Effector CD8-positive, alpha-beta T cell (primary cell): ENCODE measurements at regions not wholly inside any gene's neighbourhood (a gene's known extent, or its start where the extent isn't known, plus 50 kb on each side); places are given as distances from the start of the nearest gene placed in this dataset.

Experiments
- DNase-seq: peaks from one replicate; lab custom pipeline; 2025; lab: John Stamatoyannopoulos, UW

DNA sequence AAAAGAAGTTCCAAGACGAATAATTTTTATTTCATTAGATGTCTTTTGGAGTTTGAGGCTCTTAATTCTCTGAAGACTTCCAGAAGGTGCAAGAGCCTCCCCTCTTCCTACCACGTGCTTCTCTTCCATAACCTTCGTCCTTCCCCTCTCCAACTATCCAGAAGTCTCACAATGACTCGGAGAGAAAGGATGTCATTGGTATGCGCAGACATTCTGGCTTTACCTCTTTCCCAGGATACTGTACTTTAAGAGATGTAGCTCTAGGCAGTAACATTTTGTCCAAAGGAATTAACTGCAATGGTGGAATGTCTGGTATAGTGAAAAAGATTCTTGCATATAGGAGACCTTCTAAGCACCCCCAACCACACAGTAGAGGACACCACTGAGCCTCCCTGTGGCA, 249.0 kb upstream of the OSR1 start:
- DNase-seq = no peak

DNA sequence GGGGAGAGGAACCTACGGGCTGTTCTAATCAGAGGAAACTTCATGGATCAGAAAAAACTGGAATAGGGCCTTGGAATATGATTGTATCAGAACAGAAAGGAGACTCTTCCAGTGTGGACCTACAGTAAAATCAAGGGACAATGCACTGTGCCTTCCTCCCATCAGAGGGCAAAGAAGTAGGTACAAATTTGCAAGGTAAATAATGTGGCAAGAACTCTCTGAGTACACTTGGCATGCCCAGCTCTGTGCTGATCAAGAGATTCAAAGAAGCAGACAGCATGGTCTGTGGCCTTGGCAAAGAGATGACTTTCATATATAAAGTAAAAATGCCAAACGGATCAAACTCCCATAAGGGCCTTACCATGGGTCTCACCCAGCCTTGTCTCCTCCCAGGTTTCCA, 242.6 kb upstream of the OSR1 start:
- no peak for DNase-seq

DNA sequence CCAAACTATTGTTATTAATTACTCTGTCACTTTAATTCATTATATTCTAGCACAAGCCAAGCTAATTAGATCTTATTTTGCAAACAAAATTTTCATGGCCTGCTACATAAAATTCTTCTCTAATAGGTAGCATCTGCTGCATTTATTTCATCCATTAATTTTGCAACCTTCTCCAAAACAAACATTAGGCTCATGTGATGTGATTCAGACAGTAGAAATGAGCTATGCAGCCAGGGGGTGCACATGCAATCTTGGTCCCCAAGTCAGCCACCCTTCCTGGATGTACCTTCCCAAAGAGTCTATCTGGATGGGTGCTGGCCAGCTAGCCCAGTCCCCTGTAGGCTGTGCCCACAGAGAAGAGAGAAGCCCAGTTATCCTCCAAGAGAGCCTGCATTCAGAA, 242.1 kb upstream of the OSR1 start:
- DNase-seq = no peak

DNA sequence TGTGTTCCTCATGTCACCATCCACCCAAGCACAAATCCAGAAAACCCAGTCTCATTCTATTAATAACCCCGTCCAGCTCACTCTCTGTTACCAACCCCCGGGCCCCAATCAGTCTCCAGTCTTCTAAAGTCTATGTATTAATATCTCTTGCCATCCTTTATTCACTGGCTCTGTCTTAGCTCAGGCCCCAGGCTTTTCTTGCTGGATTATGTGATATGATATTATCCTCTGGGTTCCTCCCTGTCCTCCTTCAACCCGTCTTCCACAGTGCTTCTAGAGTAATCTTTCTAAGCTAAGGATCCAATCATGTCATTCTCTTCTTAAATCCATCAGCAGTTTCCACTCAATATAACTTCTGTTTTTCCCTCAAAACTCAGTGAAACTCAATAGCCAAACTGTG, 240.5 kb upstream of the OSR1 start:
- no peak for DNase-seq

DNA sequence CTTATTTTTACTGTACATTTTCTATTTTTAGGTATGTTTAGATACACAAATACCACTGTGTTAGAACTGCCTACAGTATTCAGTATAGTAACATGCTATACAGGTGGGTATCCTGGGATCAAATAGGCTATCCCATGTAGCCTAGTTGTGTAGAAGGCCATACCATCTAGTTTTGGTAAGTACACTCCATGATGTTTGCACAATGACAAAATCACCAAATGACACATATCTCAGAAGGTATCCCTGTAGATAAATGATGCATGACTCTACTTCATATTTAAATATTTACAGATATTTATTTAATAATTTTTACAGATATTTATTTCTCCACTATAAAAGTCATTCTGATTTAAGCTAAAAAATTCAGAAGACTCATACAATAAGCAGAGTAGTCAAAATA, 233.8 kb upstream of the OSR1 start:
- no peak for DNase-seq

DNA sequence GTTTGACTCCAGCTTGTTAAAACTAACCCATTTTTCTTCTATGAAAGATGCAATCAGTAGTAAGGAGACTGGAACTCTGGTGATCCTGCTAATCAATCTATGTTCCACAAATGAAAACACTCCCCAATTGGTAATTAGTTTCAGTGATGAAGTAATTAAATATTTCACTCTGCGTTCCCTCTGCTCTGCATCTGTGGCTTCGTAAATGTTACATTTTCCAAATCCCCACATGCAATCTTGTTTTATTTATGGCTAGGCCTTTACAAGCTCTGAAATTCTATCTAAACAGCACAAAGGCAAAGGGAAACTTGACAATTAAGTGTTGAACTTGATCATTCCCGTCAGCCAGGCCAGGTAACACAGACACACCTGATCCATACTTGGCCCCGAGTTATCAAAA, 231.4 kb upstream of the OSR1 start:
- DNase-seq = no peak

DNA sequence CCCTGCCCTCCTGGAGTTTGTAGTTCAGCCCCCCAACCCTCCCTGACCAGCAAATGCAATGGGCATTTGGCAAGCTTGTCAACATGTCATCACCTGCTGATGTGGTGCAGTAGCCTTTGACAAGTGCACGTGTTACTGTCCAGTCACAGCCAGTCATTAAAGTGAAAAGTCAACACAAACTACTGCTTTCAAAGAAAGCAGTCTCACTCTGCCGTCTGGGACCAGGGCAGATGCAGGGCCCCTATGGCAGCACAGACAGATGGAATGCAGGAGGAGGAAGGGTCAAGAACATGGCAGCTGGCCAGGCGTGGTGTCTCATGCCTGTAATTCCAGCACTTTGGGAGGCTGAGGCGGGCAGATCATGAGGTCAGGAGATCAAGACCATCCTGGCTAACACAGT, 222.4 kb upstream of the OSR1 start:
- no peak for DNase-seq

DNA sequence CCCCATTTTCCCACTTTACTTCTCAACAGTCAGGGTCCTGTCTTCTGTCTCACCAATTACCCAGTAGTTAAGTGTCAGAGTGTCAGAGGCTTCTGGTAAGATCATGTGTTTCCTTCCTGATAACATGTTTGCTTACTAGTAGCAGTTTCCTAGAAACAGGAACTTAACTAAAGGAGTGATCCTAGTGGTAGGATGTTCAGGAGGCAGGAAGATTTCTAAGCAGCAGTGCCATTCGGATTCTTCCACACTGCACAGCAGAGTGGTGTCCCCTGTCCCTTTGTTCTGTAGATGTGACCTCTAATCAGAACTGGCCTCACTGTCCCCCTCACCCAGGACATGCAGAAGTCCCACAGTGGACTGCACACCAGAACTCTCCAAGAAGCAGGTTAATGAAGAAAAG, 221.8 kb upstream of the OSR1 start:
- no peak for DNase-seq

DNA sequence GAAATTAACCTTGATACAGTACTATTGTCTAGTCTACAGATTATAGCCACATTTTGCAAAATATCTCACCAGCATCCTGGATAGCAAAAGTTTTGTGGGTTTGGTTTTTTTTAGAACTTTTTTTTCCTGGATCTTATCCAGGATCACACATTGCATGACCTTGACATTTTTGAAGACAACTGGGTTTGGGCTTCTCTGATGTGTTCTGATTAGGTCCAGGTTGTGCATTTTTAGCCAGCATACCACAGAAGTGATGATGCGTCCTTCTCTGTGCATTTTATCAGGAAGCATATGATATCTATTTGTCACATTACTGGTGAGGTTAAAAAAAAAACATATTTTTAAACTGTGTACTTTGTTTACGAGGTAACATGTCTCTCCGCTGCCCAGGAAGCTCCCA, 221.0 kb upstream of the OSR1 start:
- DNase-seq = no peak

DNA sequence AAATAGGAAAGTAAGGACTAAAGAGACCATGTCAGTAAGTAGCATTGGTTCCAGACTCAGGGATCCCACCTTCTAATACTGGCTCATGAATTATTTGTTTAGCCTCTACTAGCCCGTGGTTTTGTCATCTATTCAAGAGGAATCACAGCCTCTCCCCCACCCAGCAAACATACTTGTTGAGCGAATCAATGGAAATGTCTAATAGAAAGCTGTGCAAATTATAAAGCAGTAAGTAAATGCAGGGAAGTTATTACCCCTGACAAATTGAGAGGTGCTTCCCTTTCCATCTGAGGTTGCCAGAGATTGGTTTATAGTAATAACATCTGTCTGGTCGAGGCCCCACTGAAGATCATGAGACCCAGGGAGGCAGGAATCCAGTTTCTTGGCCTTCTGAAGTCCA, 219.3 kb upstream of the OSR1 start:
- no peak for DNase-seq

DNA sequence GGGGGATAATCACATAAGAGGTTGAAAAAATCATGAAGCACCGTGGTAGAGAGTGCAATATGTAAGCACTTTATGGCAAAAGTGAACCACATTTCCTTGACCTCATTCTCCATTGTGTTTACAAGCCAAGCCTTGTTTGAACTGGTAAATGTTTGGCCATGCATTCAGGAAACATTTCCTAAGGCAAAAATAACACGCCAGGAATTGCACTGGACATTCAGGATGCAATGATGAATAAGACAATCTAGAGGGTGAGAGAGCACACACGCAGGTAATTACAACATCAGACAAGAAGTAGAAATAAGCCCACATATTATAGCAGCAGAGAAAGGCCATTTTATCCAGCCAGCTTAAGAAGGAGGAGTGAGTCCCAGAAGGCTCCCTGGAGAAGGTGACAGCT, 218.0 kb upstream of the OSR1 start:
- DNase-seq = no peak

DNA sequence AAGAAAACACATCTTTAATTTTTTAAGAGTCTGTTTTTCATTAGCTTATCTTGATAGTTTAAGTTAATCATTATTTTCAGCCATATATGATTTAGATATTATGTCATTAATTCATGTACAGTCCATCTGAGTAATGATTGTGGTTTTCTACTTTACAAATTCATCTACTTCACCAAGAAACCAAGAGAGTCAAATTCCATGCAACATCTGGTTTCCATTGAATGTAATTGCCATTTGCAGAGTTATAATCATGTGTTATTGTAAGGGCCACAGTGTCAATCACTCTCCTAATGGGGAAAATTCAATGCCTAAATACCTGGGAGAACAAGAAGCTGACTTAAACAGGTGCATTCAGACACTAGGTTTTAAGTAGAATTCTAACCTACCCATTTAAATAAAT, 217.2 kb upstream of the OSR1 start:
- no peak for DNase-seq

DNA sequence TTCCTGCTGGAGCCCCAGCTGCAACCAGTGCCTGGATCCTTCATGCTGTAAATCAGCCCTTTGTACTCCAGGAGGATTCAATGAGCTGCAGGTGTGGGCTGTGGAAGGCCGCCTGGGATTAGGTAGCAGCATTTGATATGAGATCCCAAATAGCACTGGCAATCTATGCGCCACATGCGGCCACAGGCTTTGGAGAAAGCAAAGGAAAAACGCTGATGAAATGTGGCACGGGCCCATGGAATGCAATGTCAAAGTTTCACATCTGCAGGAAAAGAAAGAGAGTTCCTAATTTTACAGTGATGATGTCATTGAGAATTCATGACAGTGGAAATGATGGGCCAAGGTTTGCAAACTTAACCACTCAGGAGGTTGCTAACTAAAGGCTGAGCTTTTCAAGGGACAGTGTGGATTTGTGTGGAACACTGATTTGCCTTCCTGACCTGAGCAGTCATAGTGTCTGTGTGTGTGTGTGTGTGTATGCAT, 216.4 kb upstream of the OSR1 start:
- no peak for DNase-seq

DNA sequence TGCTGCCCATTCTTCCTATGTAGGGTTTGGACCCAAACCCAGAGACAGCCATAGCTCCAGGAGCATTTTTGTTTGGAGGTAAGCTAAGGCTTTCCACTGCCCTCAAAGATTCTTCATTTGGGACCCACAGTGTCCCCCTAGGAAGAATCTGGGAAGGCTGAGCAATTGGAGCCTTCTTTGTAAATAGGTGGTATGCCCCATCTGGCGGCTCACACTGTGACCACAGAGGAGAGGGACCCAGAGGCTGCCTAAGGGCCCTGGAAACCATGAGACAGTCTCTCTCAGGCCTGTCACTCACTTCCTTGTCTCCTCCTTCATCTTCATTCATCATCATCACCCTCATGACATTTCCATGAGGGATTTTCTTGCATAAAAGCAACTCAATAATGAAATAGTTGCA, 215.4 kb upstream of the OSR1 start:
- DNase-seq = no peak

DNA sequence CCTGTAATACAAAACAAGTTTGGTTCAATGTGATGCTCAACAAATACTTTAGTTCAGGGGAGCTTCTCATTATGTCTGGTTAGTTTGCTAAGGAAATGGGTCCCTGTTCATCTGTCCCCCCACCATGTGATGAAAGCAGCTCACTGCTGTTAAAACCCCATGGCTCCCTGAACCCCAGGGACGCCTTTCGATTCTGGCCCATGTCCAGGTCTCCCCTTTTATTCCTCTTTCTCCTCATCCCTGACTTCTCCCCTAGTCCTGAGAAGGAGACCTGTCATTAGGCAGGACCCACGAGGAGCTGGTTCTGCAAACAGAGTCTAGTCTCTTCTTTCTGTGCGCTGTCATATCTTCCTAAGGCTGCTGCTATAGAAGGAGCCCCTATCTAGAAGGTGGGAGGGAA, 213.3 kb upstream of the OSR1 start:
- no peak for DNase-seq

DNA sequence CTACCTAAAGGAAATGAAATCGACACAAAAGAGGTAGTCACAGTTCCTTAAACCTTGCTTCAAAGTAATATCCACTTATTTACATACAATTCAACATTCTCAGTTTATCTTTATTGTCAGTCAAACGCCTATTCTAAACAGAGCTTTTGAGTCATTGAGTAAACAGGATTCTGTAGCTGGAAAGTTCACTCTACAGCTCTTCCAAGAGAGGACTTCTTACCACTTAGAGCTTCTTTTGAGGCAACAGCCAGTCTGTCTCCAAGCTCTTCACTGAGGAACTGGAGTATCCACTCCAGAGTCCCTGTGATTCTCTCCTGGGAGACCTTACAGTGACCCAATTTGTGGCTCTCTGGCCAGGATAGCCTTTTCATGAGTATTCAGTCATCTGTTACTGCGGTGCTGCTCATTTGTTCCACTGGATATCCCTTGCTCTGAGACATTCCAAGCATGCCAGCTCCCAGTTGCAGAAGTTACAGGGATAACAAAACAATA, 210.9 kb upstream of the OSR1 start:
- DNase-seq = no peak

DNA sequence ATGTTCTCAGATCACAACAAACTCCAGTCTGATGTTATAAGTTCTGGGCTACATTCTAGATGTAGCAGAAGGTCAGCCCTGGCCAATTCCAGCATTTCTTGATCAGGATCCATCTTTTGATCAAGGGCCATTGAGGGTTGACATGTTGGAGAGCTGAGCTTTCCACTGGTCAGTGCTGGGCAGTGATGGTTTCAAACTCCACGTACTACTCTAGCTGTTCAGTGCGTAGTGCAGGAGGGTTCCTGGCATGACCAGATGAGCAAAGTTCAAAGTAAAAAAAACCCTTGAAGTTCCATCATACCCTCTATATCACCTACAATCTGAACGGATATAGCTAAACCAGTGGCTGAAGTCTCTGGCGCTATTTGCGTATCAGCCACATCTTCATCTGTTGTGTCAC, 210.4 kb upstream of the OSR1 start:
- no peak for DNase-seq

DNA sequence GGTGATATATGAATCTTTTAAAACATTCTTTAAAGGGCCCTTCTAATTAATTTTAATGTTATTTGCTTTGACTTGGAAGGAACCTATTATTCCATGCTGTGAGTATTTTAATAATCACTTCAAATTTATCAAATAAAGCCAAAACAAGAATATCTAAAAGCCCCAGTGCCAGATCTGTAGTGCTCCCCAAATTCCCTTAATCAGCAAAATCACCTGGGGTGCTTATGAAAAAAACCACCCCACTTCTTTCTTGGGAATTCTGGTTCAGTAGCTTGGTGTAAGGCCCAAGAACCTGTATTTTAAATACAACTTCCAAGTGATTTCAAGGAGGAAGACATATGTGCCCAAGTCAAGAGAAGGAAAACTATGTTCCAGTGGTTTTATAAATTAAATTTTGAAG, 202.4 kb upstream of the OSR1 start:
- no peak for DNase-seq

DNA sequence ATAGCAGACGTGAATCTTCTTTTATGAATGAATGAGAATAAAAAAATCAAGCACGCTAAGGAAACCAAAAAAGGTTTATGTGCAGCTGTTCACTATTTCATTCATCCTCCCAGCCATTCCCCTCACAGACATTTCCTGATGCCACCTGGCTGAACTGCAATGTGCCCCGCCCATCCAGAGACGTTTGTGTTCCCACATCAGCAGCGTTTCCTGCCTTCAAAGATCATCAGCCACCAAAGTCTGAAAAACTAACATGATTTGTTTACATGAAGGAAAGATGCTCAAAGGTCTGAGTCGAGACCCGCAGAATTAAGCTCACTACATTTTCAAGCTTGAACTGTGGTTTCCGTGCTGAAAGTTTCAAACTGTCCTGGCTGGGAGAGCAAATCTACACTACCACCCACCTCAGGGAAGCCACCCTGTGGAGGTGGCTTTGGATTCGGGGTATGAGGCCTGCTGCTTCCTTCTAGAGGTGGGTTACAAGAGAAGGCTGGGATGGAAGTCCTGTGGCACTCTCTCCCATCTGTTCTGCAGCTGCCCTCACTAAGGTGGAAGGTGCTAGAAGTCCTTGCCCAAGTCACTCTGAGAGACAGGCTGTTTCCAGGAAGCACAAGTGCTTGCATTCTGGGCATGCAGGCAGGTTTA, 201.3 kb upstream of the OSR1 start:
- no peak for DNase-seq

DNA sequence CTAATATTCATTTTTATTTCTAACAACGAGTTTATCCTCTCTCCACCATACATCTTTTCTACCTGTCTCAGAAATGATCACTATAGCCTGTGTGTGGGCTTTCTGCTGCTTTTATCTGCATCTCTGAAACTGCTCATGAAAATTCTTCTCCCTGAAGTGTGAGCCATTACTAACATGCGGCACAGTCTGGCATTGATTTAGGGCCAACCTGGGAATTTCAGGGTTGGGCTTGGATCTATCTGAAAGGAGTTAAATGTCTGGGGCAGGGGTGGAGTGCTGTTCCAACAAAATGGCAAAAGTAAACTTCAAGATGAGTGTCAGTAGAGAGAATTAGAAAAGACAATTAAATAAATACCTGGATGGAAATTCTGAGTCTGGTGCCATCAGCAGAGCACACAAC, 198.2 kb upstream of the OSR1 start:
- no peak for DNase-seq

DNA sequence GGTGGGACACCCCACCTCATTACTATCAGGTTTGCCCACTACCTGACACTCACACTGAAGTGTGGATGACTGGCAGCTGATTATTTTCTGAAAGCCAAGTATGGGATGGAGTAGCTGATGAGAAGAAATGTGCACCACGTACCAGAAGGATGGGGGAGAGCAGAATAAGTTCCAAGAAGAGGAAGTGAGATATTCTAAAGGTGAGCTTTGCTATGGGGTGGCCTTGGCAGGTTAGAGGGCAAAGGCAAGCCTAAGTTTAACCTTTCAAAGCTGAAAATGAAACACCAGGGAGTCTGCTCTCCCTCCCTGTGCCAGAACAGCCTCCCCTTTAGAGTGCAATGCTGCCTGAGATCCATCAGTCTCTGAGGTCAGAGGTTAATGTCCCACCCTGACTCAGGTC, 196.1 kb upstream of the OSR1 start:
- no peak for DNase-seq

DNA sequence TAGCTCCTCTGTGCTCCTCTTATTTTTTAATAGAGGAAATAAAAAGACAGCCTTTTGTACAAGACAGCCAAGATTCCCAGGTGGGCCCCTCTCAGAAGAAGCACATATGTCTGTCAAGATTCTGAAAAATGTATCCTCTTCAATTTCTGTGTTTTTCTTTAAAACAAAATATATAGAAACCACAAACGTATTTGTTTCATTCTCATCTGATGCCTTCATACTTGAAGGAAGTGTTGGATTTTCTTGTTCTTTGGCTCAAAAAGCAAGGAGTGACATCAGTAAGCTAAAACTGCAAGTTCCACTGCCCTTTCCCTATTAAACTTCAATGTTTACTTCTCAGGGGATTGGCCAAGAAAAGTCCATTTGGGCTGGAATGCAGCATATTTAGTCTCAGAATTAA, 193.8 kb upstream of the OSR1 start:
- no peak for DNase-seq

DNA sequence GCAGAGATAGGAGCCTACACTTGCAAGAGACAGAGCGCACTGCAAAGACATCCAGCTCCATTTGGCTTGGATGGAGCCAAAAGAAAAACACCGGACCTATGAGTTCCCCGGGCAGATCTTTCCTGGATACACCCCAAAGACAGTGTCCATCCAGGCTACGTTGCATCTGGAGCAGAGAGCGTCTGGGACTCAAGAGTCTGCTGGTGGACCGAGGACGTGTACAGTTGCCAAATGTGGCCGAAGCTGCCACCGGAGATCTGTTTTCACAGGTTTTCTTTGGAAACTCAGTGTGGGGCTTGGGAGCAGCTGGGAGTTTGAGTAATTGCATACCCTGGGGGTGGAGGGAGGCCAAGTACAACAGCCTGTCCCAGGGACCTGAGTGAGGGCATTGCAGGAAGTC, 192.3 kb upstream of the OSR1 start:
- DNase-seq = no peak

DNA sequence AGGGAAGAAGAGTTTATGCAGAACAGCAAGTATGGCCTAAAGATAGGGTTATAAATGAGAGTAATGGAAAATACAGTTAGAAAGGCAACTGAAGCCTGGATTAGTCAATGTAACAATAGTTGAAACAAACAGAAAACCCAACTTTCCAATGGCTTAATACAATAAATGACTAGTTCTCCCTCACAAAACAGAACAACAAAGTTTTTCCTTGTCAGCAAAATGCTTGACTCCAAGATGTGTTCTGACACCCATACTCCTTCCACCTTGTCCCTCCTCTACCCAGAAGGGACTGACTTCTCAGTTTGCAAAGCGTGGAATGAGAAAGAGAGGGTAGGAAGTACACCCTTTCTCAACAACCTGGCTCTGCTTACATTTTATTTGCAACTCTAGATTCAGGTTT, 191.4 kb upstream of the OSR1 start:
- no peak for DNase-seq

DNA sequence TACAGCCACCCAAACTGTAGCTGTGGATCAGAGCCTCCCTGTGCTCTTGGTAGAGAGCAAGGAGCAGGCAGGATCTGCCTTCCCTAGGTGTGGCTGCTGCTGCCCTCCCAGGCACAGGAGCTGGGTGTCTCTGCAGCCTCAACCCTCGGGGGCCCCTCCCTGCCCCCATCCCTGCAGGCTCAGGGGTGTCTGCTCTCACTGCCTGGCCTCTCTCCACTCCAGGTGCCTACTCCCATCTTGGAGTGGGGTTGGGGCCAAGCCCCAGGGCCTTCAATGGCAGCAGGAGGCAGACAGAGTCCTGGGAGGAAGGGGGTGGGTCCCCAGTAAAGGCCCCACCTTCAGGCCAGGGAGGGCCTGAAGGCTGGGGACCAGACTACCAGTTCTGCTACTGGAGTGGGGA, 189.7 kb upstream of the OSR1 start:
- no peak for DNase-seq
